GM06990 (cell line): ENCODE measurements at regions not wholly inside any gene's neighbourhood (a gene's known extent, or its start where the extent isn't known, plus 50 kb on each side); places are given as distances from the start of the nearest gene placed in this dataset.

Experiments
- DNase-seq: peaks from one replicate; pipeline ENCODE4 v3.0.0-alpha.2; 2011; ENCODE audit not compliant: insufficient read length; ENCODE audit errors: extremely low read depth
- H3K27me3 ChIP-seq: replicated peaks from 2 replicates; pipeline ENCODE4 v1.6.0; 2011; ENCODE audit warnings: low read length; ENCODE audit not compliant: control insufficient read depth, insufficient read depth
- H3K36me3 ChIP-seq: 2 replicates; pipeline ENCODE4 v1.5.1; 2011; ENCODE audit warnings: low read length; ENCODE audit not compliant: control insufficient read depth, insufficient read depth
- H3K4me3 ChIP-seq: replicated peaks from 2 replicates; pipeline ENCODE4 v1.5.1; 2011; ENCODE audit warnings: low read depth, mild to moderate bottlenecking, control low read depth, low read length
- TF ChIP-seq, protein P1 (sequence below): IDR thresholded peaks from 2 replicates; pipeline ENCODE4 v1.5.1; 2011; ENCODE audit warnings: low read length, control low read depth, mild to moderate bottlenecking, inconsistent platforms; ENCODE audit not compliant: insufficient read depth, poor library complexity, severe bottlenecking

- Histone ChIP-seq H3K27me3 (no peaks in the 10 kb centered on the region), H3K36me3 (no peaks in the 10 kb centered on the region), H3K4me3 (no peak overlapping the region)
- DNase-seq, result no peak
- TF ChIP-seq, protein P1, sequence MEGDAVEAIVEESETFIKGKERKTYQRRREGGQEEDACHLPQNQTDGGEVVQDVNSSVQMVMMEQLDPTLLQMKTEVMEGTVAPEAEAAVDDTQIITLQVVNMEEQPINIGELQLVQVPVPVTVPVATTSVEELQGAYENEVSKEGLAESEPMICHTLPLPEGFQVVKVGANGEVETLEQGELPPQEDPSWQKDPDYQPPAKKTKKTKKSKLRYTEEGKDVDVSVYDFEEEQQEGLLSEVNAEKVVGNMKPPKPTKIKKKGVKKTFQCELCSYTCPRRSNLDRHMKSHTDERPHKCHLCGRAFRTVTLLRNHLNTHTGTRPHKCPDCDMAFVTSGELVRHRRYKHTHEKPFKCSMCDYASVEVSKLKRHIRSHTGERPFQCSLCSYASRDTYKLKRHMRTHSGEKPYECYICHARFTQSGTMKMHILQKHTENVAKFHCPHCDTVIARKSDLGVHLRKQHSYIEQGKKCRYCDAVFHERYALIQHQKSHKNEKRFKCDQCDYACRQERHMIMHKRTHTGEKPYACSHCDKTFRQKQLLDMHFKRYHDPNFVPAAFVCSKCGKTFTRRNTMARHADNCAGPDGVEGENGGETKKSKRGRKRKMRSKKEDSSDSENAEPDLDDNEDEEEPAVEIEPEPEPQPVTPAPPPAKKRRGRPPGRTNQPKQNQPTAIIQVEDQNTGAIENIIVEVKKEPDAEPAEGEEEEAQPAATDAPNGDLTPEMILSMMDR, result no peak
Measured at GRCh38 chr3:144129536-144130214, 158.1 kb downstream of the DIPK2A start.

GRCh38 chr3:144141074-144141473, 169.5 kb downstream of the DIPK2A start:
- DNase-seq, result no peak
- TF ChIP-seq, protein P1, result no peak
- Histone ChIP-seq H3K36me3 (no peaks in the 10 kb centered on the region), H3K4me3 (no peak overlapping the region), H3K27me3 (no peaks in the 10 kb centered on the region)

GRCh38 chr3:144141496-144141895, 169.9 kb downstream of the DIPK2A start:
- Histone ChIP-seq H3K36me3 (no peaks in the 10 kb centered on the region), H3K27me3 (no peaks in the 10 kb centered on the region), H3K4me3 (no peak overlapping the region)
- TF ChIP-seq, protein P1, result no peak
- DNase-seq, result no peak

GRCh38 chr3:144142151-144142840, 170.7 kb downstream of the DIPK2A start:
- H3K27me3 ChIP-seq, result no peaks in the 10 kb centered on the region
- DNase-seq, result no peak
- no peaks in the 10 kb centered on the region for H3K36me3 ChIP-seq
- TF ChIP-seq, protein P1, result no peak
- H3K4me3 ChIP-seq, result no peak overlapping the region

GRCh38 chr3:144148356-144148755, 176.7 kb downstream of the DIPK2A start:
- TF ChIP-seq, protein P1, result no peak
- H3K4me3 ChIP-seq, result no peak overlapping the region
- no peaks in the 10 kb centered on the region for H3K27me3 ChIP-seq
- DNase-seq, result no peak
- H3K36me3 ChIP-seq, result no peaks in the 10 kb centered on the region
